A549 (cell line): ENCODE measurements at regions not wholly inside any gene's neighbourhood (a gene's known extent, or its start where the extent isn't known, plus 50 kb on each side); places are given as distances from the start of the nearest gene placed in this dataset.

Experiments
- small RNA-seq, 6 experiments: library from RNA; depleted of rRNA; stranded (forward); fragments of <200 nt; gene quantifications; one replicate each; pipeline ENCODE3, GENCODE V24; 2012

Small RNA genes in the stretch of these regions (small RNA-seq; reads per million reads assigned to genes)
- gene AP000532.1 (0 reads per million in 6 experiments), gene AP000533.3 (0 reads per million in 6 experiments)
